MG63 (cell line): ENCODE measurements at regions not wholly inside any gene's neighbourhood (a gene's known extent, or its start where the extent isn't known, plus 50 kb on each side); places are given as distances from the start of the nearest gene placed in this dataset.
"Not testable (repeated sequence)": the region's sequence is repeated elsewhere in the genome, so short reads cannot be mapped to it uniquely, and the experiment has no call there.

Source experiments
- DNase-seq: peaks from one replicate; pipeline ENCODE4 v3.0.0-alpha.2; 2020
- H3K27me3 ChIP-seq: fragments of 250-450 bp; sonication (Bioruptor Pico); 2 replicates; pipeline ENCODE4 v1.5.1; 2020; ENCODE audit warnings: mild to moderate bottlenecking, moderate library complexity
- H3K36me3 ChIP-seq: fragments of 250-450 bp; sonication (Bioruptor Pico); 2 replicates; pipeline ENCODE4 v1.5.1; 2020; ENCODE audit warnings: mild to moderate bottlenecking, moderate library complexity
- H3K4me3 ChIP-seq: fragments of 250-450 bp; sonication (Bioruptor Pico); 2 replicates; pipeline ENCODE4 v1.5.1; 2020; ENCODE audit warnings: mild to moderate bottlenecking, moderate library complexity
- H3K9me3 ChIP-seq: fragments of 250-450 bp; sonication (Bioruptor Pico); 2 replicates; pipeline ENCODE4 v1.5.1; 2020; ENCODE audit warnings: mild to moderate bottlenecking, moderate library complexity

DNA sequence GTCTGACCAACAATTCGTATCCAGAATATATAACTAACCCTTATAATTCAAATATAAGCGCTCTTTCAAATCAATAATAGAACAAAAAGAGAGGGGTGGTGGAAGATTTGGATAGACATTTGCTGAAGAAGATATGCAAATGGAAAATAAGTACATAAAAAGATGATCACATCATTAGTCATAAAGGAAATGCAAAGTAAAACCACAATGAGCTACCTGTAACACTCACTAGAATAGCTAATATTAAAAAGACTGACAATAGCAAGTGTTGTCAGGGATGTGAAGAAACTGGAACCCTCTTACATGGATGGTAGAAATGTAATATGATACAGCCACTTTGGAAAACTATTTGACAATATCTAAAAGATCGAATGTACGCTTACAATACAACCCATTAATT is 84.9 kb upstream of the MRPS9 start:
- Histone ChIP-seq H3K4me3 (no peak overlapping the region), H3K36me3 (no peaks in the 10 kb centered on the region), H3K9me3 (no peaks in the 10 kb centered on the region), H3K27me3 (peaks cover 2% of the 10 kb centered on the region; the same call in 1 of the 2 replicates)
- no peak for DNase-seq

GRCh38 chr2:104965900-104966299 is 72.0 kb upstream of the MRPS9 start:
- Histone ChIP-seq H3K36me3 (no peaks in the 10 kb centered on the region), H3K4me3 (no peak overlapping the region), H3K9me3 (no peaks in the 10 kb centered on the region), H3K27me3 (no peaks in the 10 kb centered on the region)
- no peak for DNase-seq

GRCh38 chr2:104969564-104969963 is 68.3 kb upstream of the MRPS9 start:
- DNase-seq, result no peak
- Histone ChIP-seq H3K4me3 (no peak overlapping the region), H3K27me3 (no peaks in the 10 kb centered on the region), H3K36me3 (no peaks in the 10 kb centered on the region), H3K9me3 (no peaks in the 10 kb centered on the region)

DNA sequence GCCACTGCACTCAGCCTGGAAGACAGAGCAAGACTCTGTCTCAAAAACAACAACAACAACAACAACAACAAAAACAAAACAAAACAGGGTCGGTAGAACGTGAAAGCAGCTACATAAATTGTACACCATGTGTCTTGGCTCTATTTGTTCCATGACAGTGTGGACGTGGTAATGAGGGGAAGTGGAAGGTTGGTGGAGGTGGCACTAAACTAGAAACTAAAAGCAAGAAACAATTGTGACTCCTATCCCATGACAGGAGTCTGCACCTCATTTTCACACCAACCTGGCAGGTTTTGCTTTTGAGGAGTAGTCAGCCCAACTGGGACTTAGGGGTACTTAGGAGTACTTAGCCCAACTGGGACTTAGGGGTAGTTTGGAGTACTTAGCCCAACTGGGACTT is 62.5 kb upstream of the MRPS9 start:
- no peaks in the 10 kb centered on the region for H3K36me3 ChIP-seq
- no peaks in the 10 kb centered on the region for H3K27me3 ChIP-seq
- H3K9me3 ChIP-seq, result no peaks in the 10 kb centered on the region
- H3K4me3 ChIP-seq, result no peak overlapping the region
- no peak for DNase-seq

DNA sequence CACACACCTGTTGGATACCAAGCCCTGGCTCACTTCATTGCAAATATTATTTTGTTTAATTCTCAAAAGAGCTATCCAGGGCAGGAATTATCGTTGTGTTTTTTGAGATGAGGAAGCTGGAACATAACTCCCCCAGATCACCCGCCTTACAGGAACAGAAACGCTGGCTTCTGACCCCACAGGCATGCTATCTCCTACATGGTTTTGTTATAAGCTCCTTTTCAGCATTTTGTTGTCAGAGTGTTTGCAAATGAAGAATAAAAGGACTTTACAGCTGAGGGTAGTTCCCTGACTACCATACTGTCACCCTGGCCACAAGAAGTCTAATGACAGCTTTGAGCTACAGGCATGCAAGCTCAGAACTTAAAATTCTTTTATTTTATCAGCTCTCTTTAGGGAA is 62.0 kb upstream of the MRPS9 start:
- H3K4me3 ChIP-seq, result no peak overlapping the region
- H3K9me3 ChIP-seq, result no peaks in the 10 kb centered on the region
- DNase-seq, result no peak
- H3K27me3 ChIP-seq, result no peaks in the 10 kb centered on the region
- H3K36me3 ChIP-seq, result no peaks in the 10 kb centered on the region

- Histone ChIP-seq H3K4me3 (no peak overlapping the region), H3K36me3 (no peaks in the 10 kb centered on the region), H3K27me3 (no peaks in the 10 kb centered on the region), H3K9me3 (no peaks in the 10 kb centered on the region)
- DNase-seq, result no peak
These were observed 61.2 kb upstream of the MRPS9 start for GRCh38 chr2:104976603-104977120.

- Histone ChIP-seq H3K4me3 (no peak overlapping the region), H3K27me3 (no peaks in the 10 kb centered on the region), H3K36me3 (no peaks in the 10 kb centered on the region), H3K9me3 (no peaks in the 10 kb centered on the region)
- no peak for DNase-seq
These were observed 59.9 kb upstream of the MRPS9 start for GRCh38 chr2:104977958-104978357.

GRCh38 chr2:104979786-104980185 is 58.1 kb upstream of the MRPS9 start:
- DNase-seq, H3K36me3 ChIP-seq, H3K9me3 ChIP-seq, H3K4me3 ChIP-seq, H3K27me3 ChIP-seq: not testable (repeated sequence)

- no peak overlapping the region for H3K4me3 ChIP-seq
- H3K27me3 ChIP-seq, result no peaks in the 10 kb centered on the region
- no peak for DNase-seq
- no peaks in the 10 kb centered on the region for H3K9me3 ChIP-seq
- H3K36me3 ChIP-seq, result no peaks in the 10 kb centered on the region
These were observed 55.8 kb upstream of the MRPS9 start for GRCh38 chr2:104982111-104982510.
